PFSK-1 (cell line): ENCODE measurements at regions not wholly inside any gene's neighbourhood (a gene's known extent, or its start where the extent isn't known, plus 50 kb on each side); places are given as distances from the start of the nearest gene placed in this dataset.

Experiments used
- TAF1 ChIP-seq: IDR thresholded peaks from 2 replicates; pipeline ENCODE4 v1.6.1; 2012; ENCODE audit warnings: low read length, control low read depth, borderline replicate concordance; ENCODE audit not compliant: insufficient read depth
- TF ChIP-seq, protein P1 (sequence below), 2 experiments: IDR thresholded peaks; 2 replicates each; pipeline versions ENCODE4 v1.6.1 to v1.8.0; 2011 to 2012; ENCODE audit warnings: low read depth in 2 of 2, low read length in 2 of 2, control low read depth in 1 of 2, inconsistent platforms in 1 of 2, mild to moderate bottlenecking in 1 of 2, moderate library complexity in 1 of 2; ENCODE audit not compliant: insufficient read depth in 1 of 2

DNA sequence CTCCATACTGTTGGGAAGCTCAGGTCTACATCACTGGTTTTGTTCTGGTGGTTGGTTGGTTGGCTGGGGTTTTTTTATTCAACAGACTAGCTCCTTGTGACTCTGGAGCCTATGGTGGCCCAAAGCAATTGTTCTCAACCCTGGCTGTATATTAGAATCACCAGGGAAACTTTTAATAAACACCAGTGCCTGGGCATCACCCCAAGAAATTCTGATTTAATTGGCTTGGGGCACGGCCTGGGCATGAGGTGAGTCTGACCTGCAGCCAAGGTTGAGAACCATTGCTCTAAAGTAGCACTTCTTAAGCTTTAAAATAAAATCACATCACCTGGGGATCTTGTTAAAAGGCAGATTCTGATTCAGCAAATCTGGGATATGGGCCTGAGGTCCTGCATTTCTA, 184.1 kb downstream of the C1D start:
- TF ChIP-seq TAF1 = no peak
- TF ChIP-seq, protein P1, sequence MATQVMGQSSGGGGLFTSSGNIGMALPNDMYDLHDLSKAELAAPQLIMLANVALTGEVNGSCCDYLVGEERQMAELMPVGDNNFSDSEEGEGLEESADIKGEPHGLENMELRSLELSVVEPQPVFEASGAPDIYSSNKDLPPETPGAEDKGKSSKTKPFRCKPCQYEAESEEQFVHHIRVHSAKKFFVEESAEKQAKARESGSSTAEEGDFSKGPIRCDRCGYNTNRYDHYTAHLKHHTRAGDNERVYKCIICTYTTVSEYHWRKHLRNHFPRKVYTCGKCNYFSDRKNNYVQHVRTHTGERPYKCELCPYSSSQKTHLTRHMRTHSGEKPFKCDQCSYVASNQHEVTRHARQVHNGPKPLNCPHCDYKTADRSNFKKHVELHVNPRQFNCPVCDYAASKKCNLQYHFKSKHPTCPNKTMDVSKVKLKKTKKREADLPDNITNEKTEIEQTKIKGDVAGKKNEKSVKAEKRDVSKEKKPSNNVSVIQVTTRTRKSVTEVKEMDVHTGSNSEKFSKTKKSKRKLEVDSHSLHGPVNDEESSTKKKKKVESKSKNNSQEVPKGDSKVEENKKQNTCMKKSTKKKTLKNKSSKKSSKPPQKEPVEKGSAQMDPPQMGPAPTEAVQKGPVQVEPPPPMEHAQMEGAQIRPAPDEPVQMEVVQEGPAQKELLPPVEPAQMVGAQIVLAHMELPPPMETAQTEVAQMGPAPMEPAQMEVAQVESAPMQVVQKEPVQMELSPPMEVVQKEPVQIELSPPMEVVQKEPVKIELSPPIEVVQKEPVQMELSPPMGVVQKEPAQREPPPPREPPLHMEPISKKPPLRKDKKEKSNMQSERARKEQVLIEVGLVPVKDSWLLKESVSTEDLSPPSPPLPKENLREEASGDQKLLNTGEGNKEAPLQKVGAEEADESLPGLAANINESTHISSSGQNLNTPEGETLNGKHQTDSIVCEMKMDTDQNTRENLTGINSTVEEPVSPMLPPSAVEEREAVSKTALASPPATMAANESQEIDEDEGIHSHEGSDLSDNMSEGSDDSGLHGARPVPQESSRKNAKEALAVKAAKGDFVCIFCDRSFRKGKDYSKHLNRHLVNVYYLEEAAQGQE (IDR thresholded peaks at IDR 0.05; ENCODE audit: insufficient read depth in 1 of 2, low read depth in 2 of 2, low read length in 2 of 2) = no peak
